Astrocyte (in vitro differentiated cells and primary cell): ENCODE measurements at regions not wholly inside any gene's neighbourhood (a gene's known extent, or its start where the extent isn't known, plus 50 kb on each side); places are given as distances from the start of the nearest gene placed in this dataset.

ENCODE experiments used
- CTCF ChIP-seq: IDR thresholded peaks from 2 replicates; pipeline ENCODE4 v1.5.1; 2011; ENCODE audit warnings: low read depth, mild to moderate bottlenecking, inconsistent platforms, low read length, moderate library complexity; ENCODE audit not compliant: insufficient read depth
- EZH2 ChIP-seq: IDR thresholded peaks from 2 replicates; pipeline ENCODE4 v1.6.1; 2012; ENCODE audit warnings: mild to moderate bottlenecking, low read length, inconsistent platforms; ENCODE audit not compliant: insufficient read depth

- TF ChIP-seq CTCF = no peak
- no peak for TF ChIP-seq EZH2
Measured at GRCh38 chr15:53072077-53072476, 281.9 kb upstream of the ONECUT1 start.
